Liver (tissue), 8 donors: ENCODE measurements at regions not wholly inside any gene's neighbourhood (a gene's known extent, or its start where the extent isn't known, plus 50 kb on each side); places are given as distances from the start of the nearest gene placed in this dataset.

Experiments
- DNase-seq: peaks from one replicate; pipeline ENCODE4 v3.0.0-alpha.2; 2017; ENCODE audit warnings: low spot score
- H3K27ac ChIP-seq, 2 donors: one replicate each; pipeline ENCODE4 v1.7.0; 2013; ENCODE audit warnings: inconsistent platforms in 2 of 2, low read length in 2 of 2, control low read depth in 1 of 2, low read depth in 1 of 2, mild to moderate bottlenecking in 1 of 2
- H3K27me3 ChIP-seq, 4 donors: one replicate each; pipeline versions ENCODE4 v1.6.1 to v1.7.0; 2013; ENCODE audit warnings: low read length in 3 of 4, inconsistent platforms in 1 of 4, mild to moderate bottlenecking in 1 of 4, moderate library complexity in 1 of 4; ENCODE audit not compliant: control insufficient read depth in 4 of 4, insufficient read depth in 4 of 4
- H3K36me3 ChIP-seq, 4 donors: one replicate each; pipeline versions ENCODE4 v1.6.1 to v1.7.0; 2013; ENCODE audit warnings: low read length in 3 of 4, mild to moderate bottlenecking in 3 of 4, low read depth in 1 of 4, moderate library complexity in 1 of 4; ENCODE audit not compliant: control insufficient read depth in 4 of 4, insufficient read depth in 3 of 4
- H3K4me1 ChIP-seq, 4 donors: one replicate each; pipeline versions ENCODE4 v1.6.1 to v1.7.0; 2013; ENCODE audit warnings: low read length in 3 of 4, mild to moderate bottlenecking in 3 of 4, moderate library complexity in 1 of 4; ENCODE audit not compliant: control insufficient read depth in 4 of 4, insufficient read depth in 4 of 4
- H3K4me3 ChIP-seq, 3 donors: one replicate each; pipeline versions ENCODE4 v1.6.1 to v1.7.0; 2013; ENCODE audit warnings: low read length in 3 of 3, control low read depth in 1 of 3, low read depth in 1 of 3, mild to moderate bottlenecking in 1 of 3
- H3K9ac ChIP-seq, 2 donors: one replicate each; pipeline ENCODE4 v1.7.0; 2013; ENCODE audit warnings: low read length in 2 of 2, mild to moderate bottlenecking in 2 of 2, moderate library complexity in 2 of 2, control low read depth in 1 of 2, low read depth in 1 of 2
- H3K9me3 ChIP-seq, 4 donors: one replicate each; pipeline versions ENCODE4 v1.6.1 to v1.7.0; 2013; ENCODE audit warnings: low read length in 3 of 4; ENCODE audit not compliant: control insufficient read depth in 4 of 4
- CTCF ChIP-seq: fragments of 150-350 bp; IDR thresholded peaks from 2 replicates; pipeline ENCODE4 v1.5.1; 2017; ENCODE audit warnings: improper control_type of control experiment, low read depth, low read length; ENCODE audit not compliant: missing input control
- EGR1 ChIP-seq, 2 donors: IDR thresholded peaks; 2 replicates each; pipeline ENCODE4 v1.6.1; 2016 to 2018; ENCODE audit warnings: antibody characterized with exemption in 2 of 2, low read depth in 2 of 2
- FOXA1 ChIP-seq: IDR thresholded peaks from 2 replicates; pipeline ENCODE4 v1.6.1; 2016; ENCODE audit warnings: antibody characterized with exemption
- FOXA2 ChIP-seq: IDR thresholded peaks from 2 replicates; pipeline ENCODE4 v1.6.1; 2016; ENCODE audit warnings: antibody characterized with exemption
- GABPA ChIP-seq, 2 donors: IDR thresholded peaks in 1 of 2; conservative IDR thresholded peaks in 1 of 2; 2 replicates each; pipeline ENCODE4 v1.6.1; 2016; ENCODE audit warnings: antibody characterized with exemption in 2 of 2, mild to moderate bottlenecking in 1 of 2, moderate library complexity in 1 of 2
- HNF4A ChIP-seq, 2 donors: conservative IDR thresholded peaks; 2 replicates each; pipeline ENCODE4 v1.6.1; 2016; ENCODE audit warnings: antibody characterized with exemption in 2 of 2, mild to moderate bottlenecking in 2 of 2
- HNF4G ChIP-seq: IDR thresholded peaks from 2 replicates; pipeline ENCODE4 v1.6.1; 2016; ENCODE audit warnings: antibody characterized with exemption
- JUND ChIP-seq, 2 donors: IDR thresholded peaks; 2 replicates each; pipeline ENCODE4 v1.6.1; 2016; ENCODE audit warnings: antibody characterized with exemption in 2 of 2
- MAX ChIP-seq: IDR thresholded peaks from 2 replicates; pipeline ENCODE4 v1.6.1; 2016; ENCODE audit warnings: antibody characterized with exemption
- NR2F2 ChIP-seq: IDR thresholded peaks from 2 replicates; pipeline ENCODE4 v1.6.1; 2016; ENCODE audit warnings: antibody characterized with exemption
- RAD21 ChIP-seq, 2 donors: IDR thresholded peaks; 2 replicates each; pipeline ENCODE4 v1.6.1; 2016; ENCODE audit warnings: antibody characterized with exemption in 2 of 2, mild to moderate bottlenecking in 2 of 2
- REST ChIP-seq: IDR thresholded peaks from 2 replicates; pipeline ENCODE4 v1.6.1; 2016; ENCODE audit warnings: antibody characterized with exemption, mild to moderate bottlenecking
- RXRA ChIP-seq, 2 donors: IDR thresholded peaks; 2 replicates each; pipeline ENCODE4 v1.6.1; 2017 to 2018; ENCODE audit warnings: antibody characterized with exemption in 2 of 2, mild to moderate bottlenecking in 1 of 2
- SP1 ChIP-seq: IDR thresholded peaks from 2 replicates; pipeline ENCODE4 v1.6.1; 2018; ENCODE audit warnings: antibody characterized with exemption, mild to moderate bottlenecking
- TAF1 ChIP-seq: conservative IDR thresholded peaks from 2 replicates; pipeline ENCODE4 v1.6.1; 2016; ENCODE audit warnings: antibody characterized with exemption, mild to moderate bottlenecking
- YY1 ChIP-seq: IDR thresholded peaks from 2 replicates; pipeline ENCODE4 v1.6.1; 2016; ENCODE audit warnings: antibody characterized with exemption, mild to moderate bottlenecking
- WGBS: extraction: QIAGEN DNeasy Blood & Tissue Kit; methylation state at CpG from one replicate; pipeline ENCODE4 v1.1.7; 2013; 5-methylcytosine and 5-hydroxymethylcytosine counted together
- TF ChIP-seq, protein P1 (sequence below): IDR thresholded peaks from 2 replicates; pipeline ENCODE4 v1.6.1; 2016; ENCODE audit warnings: antibody characterized with exemption
- TF ChIP-seq, protein P2 (sequence below): IDR thresholded peaks from 2 replicates; pipeline ENCODE4 v1.6.1; 2016; ENCODE audit warnings: antibody characterized with exemption
- donor health status: healthy.
- donor health status: healthy.
- donor health status: healthy.
- donor health status: healthy.
- donor health status: healthy.

DNA sequence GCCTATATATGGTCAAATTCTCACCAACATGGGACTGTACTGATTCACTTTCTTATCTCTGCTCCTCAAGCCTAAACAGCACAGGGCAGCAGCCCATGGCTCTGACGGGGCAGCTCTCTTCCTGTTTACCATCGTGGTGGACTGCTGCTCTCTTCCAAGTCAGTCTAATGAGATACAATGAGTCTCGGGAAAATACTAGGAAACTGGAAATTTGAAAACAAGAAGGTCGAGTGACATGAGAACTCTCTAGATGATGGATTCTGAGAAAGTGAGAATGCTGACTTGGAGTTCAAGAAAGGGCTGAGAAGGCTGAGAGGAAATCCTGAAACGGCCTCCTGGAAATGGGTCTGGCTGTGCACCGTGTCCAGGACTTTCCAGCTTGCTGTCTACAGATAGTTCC lies 122.8 kb upstream of the ARGLU1 start:
- no peaks in the 10 kb centered on the region for H3K4me1 ChIP-seq
- WGBS = 47% methylated on average over 6 of the region's 6 CpGs
- TF ChIP-seq HNF4A (conservative IDR thresholded peaks at IDR 0.05) = no peak
- TF ChIP-seq, protein P1, sequence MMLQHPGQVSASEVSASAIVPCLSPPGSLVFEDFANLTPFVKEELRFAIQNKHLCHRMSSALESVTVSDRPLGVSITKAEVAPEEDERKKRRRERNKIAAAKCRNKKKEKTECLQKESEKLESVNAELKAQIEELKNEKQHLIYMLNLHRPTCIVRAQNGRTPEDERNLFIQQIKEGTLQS = no peak
- TF ChIP-seq RAD21 (IDR thresholded peaks at IDR 0.05) = peak; percentile 45 to 46
- no peak for TF ChIP-seq HNF4G
- peak; percentile 86 for TF ChIP-seq NR2F2
- TF ChIP-seq EGR1 (IDR thresholded peaks at IDR 0.05; ENCODE audit: low read depth in 2 of 2) = no peak
- TF ChIP-seq JUND (IDR thresholded peaks at IDR 0.05) = no peak
- TF ChIP-seq, protein P2, sequence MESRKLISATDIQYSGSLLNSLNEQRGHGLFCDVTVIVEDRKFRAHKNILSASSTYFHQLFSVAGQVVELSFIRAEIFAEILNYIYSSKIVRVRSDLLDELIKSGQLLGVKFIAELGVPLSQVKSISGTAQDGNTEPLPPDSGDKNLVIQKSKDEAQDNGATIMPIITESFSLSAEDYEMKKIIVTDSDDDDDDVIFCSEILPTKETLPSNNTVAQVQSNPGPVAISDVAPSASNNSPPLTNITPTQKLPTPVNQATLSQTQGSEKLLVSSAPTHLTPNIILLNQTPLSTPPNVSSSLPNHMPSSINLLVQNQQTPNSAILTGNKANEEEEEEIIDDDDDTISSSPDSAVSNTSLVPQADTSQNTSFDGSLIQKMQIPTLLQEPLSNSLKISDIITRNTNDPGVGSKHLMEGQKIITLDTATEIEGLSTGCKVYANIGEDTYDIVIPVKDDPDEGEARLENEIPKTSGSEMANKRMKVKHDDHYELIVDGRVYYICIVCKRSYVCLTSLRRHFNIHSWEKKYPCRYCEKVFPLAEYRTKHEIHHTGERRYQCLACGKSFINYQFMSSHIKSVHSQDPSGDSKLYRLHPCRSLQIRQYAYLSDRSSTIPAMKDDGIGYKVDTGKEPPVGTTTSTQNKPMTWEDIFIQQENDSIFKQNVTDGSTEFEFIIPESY = no peak
- TF ChIP-seq GABPA (IDR thresholded peaks at IDR 0.05 in 1 of 2, conservative IDR thresholded peaks at IDR 0.05 in 1 of 2) = no peak
- no peak for TF ChIP-seq CTCF
- no peak for TF ChIP-seq FOXA1
- TF ChIP-seq RXRA (IDR thresholded peaks at IDR 0.05) = peak; percentile 43 to 48
- TF ChIP-seq TAF1 = no peak
- TF ChIP-seq REST = no peak
- no peak for TF ChIP-seq MAX
- TF ChIP-seq FOXA2 = no peak
- peak; percentile 52 for TF ChIP-seq SP1
- TF ChIP-seq YY1 = no peak
- H3K9ac ChIP-seq = no peak overlapping the region
- no peak for DNase-seq
- peaks cover 0 to under 1% (median 0%) of the 10 kb centered on the region in 4 donors for H3K27me3 ChIP-seq
- no peaks in the 10 kb centered on the region for H3K36me3 ChIP-seq
- H3K9me3 ChIP-seq = no peaks in the 10 kb centered on the region
- peak overlapping the region; percentile 15 to 42 for H3K27ac ChIP-seq
- H3K4me3 ChIP-seq = no peak overlapping the region
